H9 (cell line): ENCODE measurements at regions not wholly inside any gene's neighbourhood (a gene's known extent, or its start where the extent isn't known, plus 50 kb on each side); places are given as distances from the start of the nearest gene placed in this dataset.

Source experiments
- DNase-seq: peaks from one replicate; pipeline ENCODE4 v3.0.0-alpha.2; 2017
- H2AFZ ChIP-seq: one replicate; pipeline ENCODE4 v1.6.1; 2013; ENCODE audit warnings: mild to moderate bottlenecking, low read length, control low read depth, moderate library complexity
- H2AK5ac ChIP-seq: 2 replicates; pipeline ENCODE4 v1.6.1; 2013; ENCODE audit warnings: low read length, control low read depth, mixed read lengths; ENCODE audit not compliant: insufficient read length
- H2BK120ac ChIP-seq: one replicate; pipeline ENCODE4 v1.6.1; 2013; ENCODE audit warnings: low read depth, mild to moderate bottlenecking, low read length, control low read depth, inconsistent platforms; ENCODE audit not compliant: poor library complexity, severe bottlenecking
- H2BK12ac ChIP-seq: 2 replicates; pipeline ENCODE4 v1.6.1; 2013; ENCODE audit warnings: low read length, control low read depth, mixed read lengths, low read depth; ENCODE audit not compliant: insufficient read length
- H2BK15ac ChIP-seq: 2 replicates; pipeline ENCODE4 v1.6.1; 2013; ENCODE audit warnings: low read depth, low read length, control low read depth
- H2BK20ac ChIP-seq: one replicate; pipeline ENCODE4 v1.6.1; 2013; ENCODE audit warnings: low read depth, mild to moderate bottlenecking, low read length, control low read depth, inconsistent platforms; ENCODE audit not compliant: poor library complexity, severe bottlenecking
- H2BK5ac ChIP-seq: 2 replicates; pipeline ENCODE4 v1.6.1; 2013; ENCODE audit warnings: low read length, control low read depth, mixed read lengths; ENCODE audit not compliant: insufficient read length
- H3K14ac ChIP-seq: 2 replicates; pipeline ENCODE4 v1.6.1; 2013; ENCODE audit warnings: low read length, control low read depth; ENCODE audit not compliant: insufficient read depth
- H3K18ac ChIP-seq: 2 replicates; pipeline ENCODE4 v1.6.1; 2013; ENCODE audit warnings: low read depth, mild to moderate bottlenecking, mixed read lengths, low read length, control low read depth; ENCODE audit not compliant: insufficient read length
- H3K23ac ChIP-seq: 2 replicates; pipeline ENCODE4 v1.6.1; 2013; ENCODE audit warnings: low read length, control low read depth, mixed read lengths, low read depth; ENCODE audit not compliant: insufficient read length
- H3K23me2 ChIP-seq: 2 replicates; pipeline ENCODE4 v1.6.1; 2013; ENCODE audit warnings: low read depth, mild to moderate bottlenecking, mixed read lengths, low read length, control low read depth; ENCODE audit not compliant: insufficient read length, poor library complexity, severe bottlenecking
- H3K27ac ChIP-seq: 2 replicates; pipeline ENCODE4 v1.5.1; 2013; ENCODE audit warnings: low read length, control low read depth, mixed read lengths, low read depth; ENCODE audit not compliant: insufficient read length
- H3K27me3 ChIP-seq: 2 replicates; pipeline ENCODE4 v1.6.1; 2013; ENCODE audit warnings: low read length, control low read depth, inconsistent platforms; ENCODE audit not compliant: insufficient read depth
- H3K4ac ChIP-seq: 2 replicates; pipeline ENCODE4 v1.6.1; 2013; ENCODE audit warnings: low read depth, mild to moderate bottlenecking, control low read depth, inconsistent platforms, low read length, moderate library complexity
- H3K4me1 ChIP-seq: 2 replicates; pipeline ENCODE4 v1.6.1; 2013; ENCODE audit warnings: low read length, control low read depth, inconsistent platforms; ENCODE audit not compliant: insufficient read depth
- H3K4me2 ChIP-seq: 2 replicates; pipeline ENCODE4 v1.6.1; 2013; ENCODE audit warnings: low read length, control low read depth, mixed read lengths; ENCODE audit not compliant: insufficient read length, insufficient read depth
- H3K56ac ChIP-seq: 2 replicates; pipeline ENCODE4 v1.6.1; 2013; ENCODE audit warnings: low read depth, mild to moderate bottlenecking, mixed read lengths, low read length, control low read depth; ENCODE audit not compliant: insufficient read length
- H3K79me1 ChIP-seq: 2 replicates; pipeline ENCODE4 v1.6.1; 2013; ENCODE audit warnings: low read depth, mild to moderate bottlenecking, moderate library complexity, low read length, control low read depth, inconsistent platforms; ENCODE audit not compliant: insufficient read depth, poor library complexity, severe bottlenecking
- H3K79me2 ChIP-seq: 2 replicates; pipeline ENCODE4 v1.6.1; 2013; ENCODE audit warnings: low read length, control low read depth, inconsistent platforms; ENCODE audit not compliant: insufficient read depth
- H3K9ac ChIP-seq: 2 replicates; pipeline ENCODE4 v1.6.1; 2013; ENCODE audit warnings: low read length, control low read depth, mixed read lengths; ENCODE audit not compliant: insufficient read length; ENCODE audit errors: extremely low read depth
- H3K9me3 ChIP-seq: one replicate; pipeline ENCODE4 v1.6.1; 2013; ENCODE audit warnings: low read depth, low read length, inconsistent platforms; ENCODE audit not compliant: control insufficient read depth
- H3T11ph ChIP-seq: one replicate; pipeline ENCODE4 v1.6.1; 2013; ENCODE audit warnings: mild to moderate bottlenecking, low read length, control low read depth, inconsistent platforms
- H4K20me1 ChIP-seq: one replicate; pipeline ENCODE4 v1.6.1; 2013; ENCODE audit not compliant: control insufficient read depth, insufficient read length, insufficient read depth
- H4K5ac ChIP-seq: 2 replicates; pipeline ENCODE4 v1.6.1; 2013; ENCODE audit warnings: low read depth, mild to moderate bottlenecking, mixed read lengths, low read length, control low read depth; ENCODE audit not compliant: insufficient read length
- H4K8ac ChIP-seq: replicated peaks from 2 replicates; pipeline ENCODE4 v1.6.1; 2013; ENCODE audit warnings: low read length, control low read depth, mixed read lengths, low read depth; ENCODE audit not compliant: insufficient read length
- H4K91ac ChIP-seq: 2 replicates; pipeline ENCODE4 v1.6.1; 2013; ENCODE audit warnings: low read depth, mild to moderate bottlenecking, moderate library complexity, mixed read lengths, low read length, control low read depth; ENCODE audit not compliant: insufficient read length
- H3K27ac Mint-ChIP-seq, 3 experiments: 2 replicates in 2 of 3; 3 replicates in 1 of 3; pipeline ENCODE4 v1.8.0; 2020 to 2021; ENCODE audit warnings: mixed read lengths in 3 of 3, mild to moderate bottlenecking in 1 of 3, moderate library complexity in 1 of 3
- H3K27me3 Mint-ChIP-seq: 2 replicates; pipeline ENCODE4 v1.8.0; 2021; ENCODE audit warnings: low read depth, mild to moderate bottlenecking, moderate library complexity, mixed read lengths
- H3K36me3 Mint-ChIP-seq, 3 experiments: 2 replicates in 2 of 3; 3 replicates in 1 of 3; pipeline ENCODE4 v1.8.0; 2020 to 2021; ENCODE audit warnings: low read depth in 3 of 3, mixed read lengths in 3 of 3; ENCODE audit not compliant: insufficient read depth in 1 of 3
- H3K4me1 Mint-ChIP-seq, 2 experiments: 2 replicates each; pipeline ENCODE4 v1.8.0; 2020; ENCODE audit warnings: mixed read lengths in 2 of 2
- H3K4me3 Mint-ChIP-seq, 2 experiments: 2 replicates in 1 of 2; 3 replicates in 1 of 2; pipeline ENCODE4 v1.8.0; 2020 to 2021; ENCODE audit warnings: mild to moderate bottlenecking in 2 of 2, mixed read lengths in 2 of 2, moderate library complexity in 1 of 2
- H3K9me3 Mint-ChIP-seq, 2 experiments: 2 replicates in 1 of 2; 3 replicates in 1 of 2; pipeline ENCODE4 v1.8.0; 2020; ENCODE audit warnings: mild to moderate bottlenecking in 2 of 2, mixed read lengths in 2 of 2, moderate library complexity in 1 of 2
- TF ChIP-seq, protein P1 (sequence below): fragments of 200-600 bp; sonication (generic); conservative IDR thresholded peaks from 3 replicates; pipeline ENCODE4 v1.8.0; 2021; ENCODE audit warnings: antibody characterized with exemption, mild to moderate bottlenecking

DNA sequence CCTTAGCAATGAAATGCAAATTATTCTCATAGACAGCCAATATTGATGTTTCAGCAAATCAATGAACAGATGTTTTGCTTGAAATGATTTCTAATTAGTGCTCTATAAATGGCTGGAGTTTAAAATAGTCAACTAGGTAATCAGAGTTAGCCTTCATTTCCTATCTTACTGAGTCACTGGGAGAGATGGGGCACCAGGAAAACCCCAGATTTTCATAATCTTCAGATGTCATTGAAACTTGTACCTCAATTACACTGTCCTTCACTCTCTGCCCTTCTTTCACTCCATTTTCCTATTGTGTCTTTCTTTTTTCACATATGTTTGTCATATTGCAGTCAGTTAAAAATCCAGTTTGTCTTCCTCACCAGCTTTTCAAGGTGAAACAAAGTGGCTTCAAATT is 92.7 kb downstream of the C12orf75 start:
- Histone ChIP-seq H3K9ac (no peak overlapping the region), H3K79me1 (no peaks in the 10 kb centered on the region), H3K79me2 (no peaks in the 10 kb centered on the region), H2BK5ac (no peak overlapping the region), H3K9me3 (no peaks in the 10 kb centered on the region), H3K56ac (no peak overlapping the region), H2AFZ (no peak overlapping the region), H3K23me2 (no peaks in the 10 kb centered on the region), H3K23ac (no peak overlapping the region), H3K27ac (no peak overlapping the region), H4K8ac (no peak overlapping the region), H2BK120ac (no peak overlapping the region), H2BK20ac (no peak overlapping the region), H2AK5ac (no peak overlapping the region), H4K20me1 (no peaks in the 10 kb centered on the region), H2BK12ac (no peak overlapping the region), H2BK15ac (no peak overlapping the region), H4K5ac (no peak overlapping the region), H4K91ac (no peak overlapping the region), H3K4ac (no peak overlapping the region), H3K14ac (no peak overlapping the region), H3T11ph (no peak overlapping the region), H3K27me3 (no peaks in the 10 kb centered on the region), H3K18ac (no peak overlapping the region), H3K4me1 (no peaks in the 10 kb centered on the region), H3K4me2 (no peak overlapping the region)
- Mint-ChIP-seq H3K27me3 (no peaks in the 10 kb centered on the region; the same call in 1 of the 2 replicates), H3K4me1 (peaks cover 5 to 10% of the 10 kb centered on the region in 2 experiments; a peak in 3 of 4 replicates), H3K36me3 (peaks cover 0 to 5% (median 0%) of the 10 kb centered on the region in 3 experiments; a peak in 1 of 7 replicates), H3K27ac (no peak overlapping the region), H3K4me3 (no peak overlapping the region), H3K9me3 (no peaks in the 10 kb centered on the region)
- no peak for DNase-seq
- TF ChIP-seq, protein P1, sequence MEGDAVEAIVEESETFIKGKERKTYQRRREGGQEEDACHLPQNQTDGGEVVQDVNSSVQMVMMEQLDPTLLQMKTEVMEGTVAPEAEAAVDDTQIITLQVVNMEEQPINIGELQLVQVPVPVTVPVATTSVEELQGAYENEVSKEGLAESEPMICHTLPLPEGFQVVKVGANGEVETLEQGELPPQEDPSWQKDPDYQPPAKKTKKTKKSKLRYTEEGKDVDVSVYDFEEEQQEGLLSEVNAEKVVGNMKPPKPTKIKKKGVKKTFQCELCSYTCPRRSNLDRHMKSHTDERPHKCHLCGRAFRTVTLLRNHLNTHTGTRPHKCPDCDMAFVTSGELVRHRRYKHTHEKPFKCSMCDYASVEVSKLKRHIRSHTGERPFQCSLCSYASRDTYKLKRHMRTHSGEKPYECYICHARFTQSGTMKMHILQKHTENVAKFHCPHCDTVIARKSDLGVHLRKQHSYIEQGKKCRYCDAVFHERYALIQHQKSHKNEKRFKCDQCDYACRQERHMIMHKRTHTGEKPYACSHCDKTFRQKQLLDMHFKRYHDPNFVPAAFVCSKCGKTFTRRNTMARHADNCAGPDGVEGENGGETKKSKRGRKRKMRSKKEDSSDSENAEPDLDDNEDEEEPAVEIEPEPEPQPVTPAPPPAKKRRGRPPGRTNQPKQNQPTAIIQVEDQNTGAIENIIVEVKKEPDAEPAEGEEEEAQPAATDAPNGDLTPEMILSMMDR = no peak
